ENCODE measurements at regions not wholly inside any gene's neighbourhood (a gene's known extent, or its start where the extent isn't known, plus 50 kb on each side); places are given as distances from the start of the nearest gene placed in this dataset.

- DNase-seq: no peak
These were observed 90.4 kb downstream of the RBFOX3 start for GRCh38 chr17:79520167-79521165.

GRCh38 chr17:79519601-79520000, 91.2 kb downstream of the RBFOX3 start:
- DNase-seq: no peak

GRCh38 chr17:79518585-79519523, 92.0 kb downstream of the RBFOX3 start:
- DNase-seq: no peak

GRCh38 chr17:79517827-79518584, 92.8 kb downstream of the RBFOX3 start:
- DNase-seq: no peak

GRCh38 chr17:79515646-79516571, 94.9 kb downstream of the RBFOX3 start:
- no peak for DNase-seq

- no peak for DNase-seq
These were observed 95.7 kb downstream of the RBFOX3 start for GRCh38 chr17:79515110-79515509.

GRCh38 chr17:79513820-79514535, 96.9 kb downstream of the RBFOX3 start:
- DNase-seq: no peak

- DNase-seq: no peak
These were observed 97.6 kb downstream of the RBFOX3 start for GRCh38 chr17:79513206-79513605.

GRCh38 chr17:79511471-79511870, 99.4 kb downstream of the RBFOX3 start:
- DNase-seq: no peak

- DNase-seq: no peak
These were observed 100.8 kb downstream of the RBFOX3 start for GRCh38 chr17:79510071-79510470.

- no peak for DNase-seq
These were observed 101.4 kb downstream of the RBFOX3 start for GRCh38 chr17:79509490-79509889.

- no peak for DNase-seq
These were observed 101.8 kb downstream of the RBFOX3 start for GRCh38 chr17:79509008-79509407.

GRCh38 chr17:79508291-79508716, 102.5 kb downstream of the RBFOX3 start:
- DNase-seq: no peak

GRCh38 chr17:79506955-79507354, 103.9 kb downstream of the RBFOX3 start:
- no peak for DNase-seq

GRCh38 chr17:79506150-79506870, 104.5 kb downstream of the RBFOX3 start:
- DNase-seq: no peak

GRCh38 chr17:79505199-79505598, 105.7 kb downstream of the RBFOX3 start:
- DNase-seq: no peak

GRCh38 chr17:79504181-79504605, 106.7 kb downstream of the RBFOX3 start:
- no peak for DNase-seq

GRCh38 chr17:79503126-79503839, 107.6 kb downstream of the RBFOX3 start:
- no peak for DNase-seq

- DNase-seq: no peak
These were observed 108.9 kb downstream of the RBFOX3 start for GRCh38 chr17:79501910-79502309.
